ENCODE measurements at regions not wholly inside any gene's neighbourhood (a gene's known extent, or its start where the extent isn't known, plus 50 kb on each side); places are given as distances from the start of the nearest gene placed in this dataset.

DNA sequence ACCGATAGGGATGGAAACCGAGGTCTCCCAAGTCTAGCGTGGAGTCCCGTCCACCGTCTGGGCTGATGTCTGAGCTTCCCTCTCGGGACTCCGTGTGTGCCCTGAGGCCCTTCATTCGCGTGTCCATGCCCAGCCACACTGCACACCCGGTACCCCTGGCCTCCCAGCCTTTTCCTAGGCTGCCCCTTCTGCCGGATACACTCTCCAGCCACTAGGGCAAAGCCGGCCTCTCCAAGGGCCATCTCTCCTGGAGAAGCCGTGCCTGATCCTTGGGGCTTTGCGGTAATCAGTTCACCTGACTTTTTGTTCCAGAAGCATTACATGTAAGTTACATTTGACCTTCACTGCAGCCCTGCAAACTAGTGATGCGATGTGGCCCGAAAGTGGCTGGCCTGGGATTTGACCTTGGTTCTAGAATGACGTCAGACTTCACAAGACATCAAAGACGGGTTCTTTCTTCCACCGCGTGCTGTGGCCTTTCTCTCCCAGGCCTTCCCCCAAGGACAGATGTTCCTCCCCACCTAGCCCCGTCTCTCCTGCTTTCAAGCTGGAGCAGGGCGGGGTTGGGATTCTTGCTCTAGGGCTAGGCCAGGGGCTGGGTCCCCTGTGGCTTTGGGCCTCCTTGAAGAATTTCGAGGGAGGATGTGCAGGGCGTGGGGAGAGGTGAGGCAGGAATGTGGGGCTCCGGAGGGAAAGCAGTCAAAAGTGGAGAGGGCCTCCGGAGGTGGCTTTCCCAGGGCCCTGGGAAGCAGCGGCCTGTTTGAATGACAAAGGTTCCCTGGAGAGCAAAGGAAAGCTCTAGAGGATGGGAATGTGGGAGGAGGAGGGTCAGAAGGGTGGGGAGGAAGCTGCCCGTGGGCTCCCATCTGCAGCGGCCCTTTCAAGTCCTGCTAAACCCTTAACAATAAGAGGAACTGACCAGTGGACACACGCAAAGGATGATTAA lies 49.7 kb upstream of the SLC2A1 start (continued):
- no peak for TF ChIP-seq ZFP1 (CRISPR knock-in tag; IDR thresholded peaks at IDR 0.05)
- no peak for TF ChIP-seq MEIS2 (CRISPR knock-in tag; IDR thresholded peaks at IDR 0.05)
- TF ChIP-seq ZNF879 (CRISPR knock-in tag; IDR thresholded peaks at IDR 0.05): no peak
- TF ChIP-seq, protein P1, sequence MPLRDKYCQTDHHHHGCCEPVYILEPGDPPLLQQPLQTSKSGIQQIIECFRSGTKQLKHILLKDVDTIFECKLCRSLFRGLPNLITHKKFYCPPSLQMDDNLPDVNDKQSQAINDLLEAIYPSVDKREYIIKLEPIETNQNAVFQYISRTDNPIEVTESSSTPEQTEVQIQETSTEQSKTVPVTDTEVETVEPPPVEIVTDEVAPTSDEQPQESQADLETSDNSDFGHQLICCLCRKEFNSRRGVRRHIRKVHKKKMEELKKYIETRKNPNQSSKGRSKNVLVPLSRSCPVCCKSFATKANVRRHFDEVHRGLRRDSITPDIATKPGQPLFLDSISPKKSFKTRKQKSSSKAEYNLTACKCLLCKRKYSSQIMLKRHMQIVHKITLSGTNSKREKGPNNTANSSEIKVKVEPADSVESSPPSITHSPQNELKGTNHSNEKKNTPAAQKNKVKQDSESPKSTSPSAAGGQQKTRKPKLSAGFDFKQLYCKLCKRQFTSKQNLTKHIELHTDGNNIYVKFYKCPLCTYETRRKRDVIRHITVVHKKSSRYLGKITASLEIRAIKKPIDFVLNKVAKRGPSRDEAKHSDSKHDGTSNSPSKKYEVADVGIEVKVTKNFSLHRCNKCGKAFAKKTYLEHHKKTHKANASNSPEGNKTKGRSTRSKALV (CRISPR knock-in tag; IDR thresholded peaks at IDR 0.05): no peak
- no peak for TF ChIP-seq ZNF30 (CRISPR knock-in tag; IDR thresholded peaks at IDR 0.05)
- TF ChIP-seq PITX1 (CRISPR knock-in tag; IDR thresholded peaks at IDR 0.05): no peak
- no peak for TF ChIP-seq CENPT (CRISPR knock-in tag; IDR thresholded peaks at IDR 0.05; ENCODE audit: low read depth)
- TF ChIP-seq HOXA5 (CRISPR knock-in tag; IDR thresholded peaks at IDR 0.05): no peak
- TF ChIP-seq MLLT10 (CRISPR knock-in tag; IDR thresholded peaks at IDR 0.05): no peak
- TF ChIP-seq, protein P2, sequence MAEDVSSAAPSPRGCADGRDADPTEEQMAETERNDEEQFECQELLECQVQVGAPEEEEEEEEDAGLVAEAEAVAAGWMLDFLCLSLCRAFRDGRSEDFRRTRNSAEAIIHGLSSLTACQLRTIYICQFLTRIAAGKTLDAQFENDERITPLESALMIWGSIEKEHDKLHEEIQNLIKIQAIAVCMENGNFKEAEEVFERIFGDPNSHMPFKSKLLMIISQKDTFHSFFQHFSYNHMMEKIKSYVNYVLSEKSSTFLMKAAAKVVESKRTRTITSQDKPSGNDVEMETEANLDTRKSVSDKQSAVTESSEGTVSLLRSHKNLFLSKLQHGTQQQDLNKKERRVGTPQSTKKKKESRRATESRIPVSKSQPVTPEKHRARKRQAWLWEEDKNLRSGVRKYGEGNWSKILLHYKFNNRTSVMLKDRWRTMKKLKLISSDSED (CRISPR knock-in tag; IDR thresholded peaks at IDR 0.05): no peak
- no peak for TF ChIP-seq WIZ (CRISPR knock-in tag; IDR thresholded peaks at IDR 0.05)
- no peak for TF ChIP-seq ZNF572 (CRISPR knock-in tag; IDR thresholded peaks at IDR 0.05)
- 0 out of 2 replicates have a peak, but pooled peaks have one; percentile 18 for TF ChIP-seq ZNF652 (CRISPR knock-in tag; IDR thresholded peaks at IDR 0.05; ENCODE audit: borderline replicate concordance, low read depth)
- no peak for TF ChIP-seq BRD4 (CRISPR knock-in tag; IDR thresholded peaks at IDR 0.05)
- TF ChIP-seq, protein P3, sequence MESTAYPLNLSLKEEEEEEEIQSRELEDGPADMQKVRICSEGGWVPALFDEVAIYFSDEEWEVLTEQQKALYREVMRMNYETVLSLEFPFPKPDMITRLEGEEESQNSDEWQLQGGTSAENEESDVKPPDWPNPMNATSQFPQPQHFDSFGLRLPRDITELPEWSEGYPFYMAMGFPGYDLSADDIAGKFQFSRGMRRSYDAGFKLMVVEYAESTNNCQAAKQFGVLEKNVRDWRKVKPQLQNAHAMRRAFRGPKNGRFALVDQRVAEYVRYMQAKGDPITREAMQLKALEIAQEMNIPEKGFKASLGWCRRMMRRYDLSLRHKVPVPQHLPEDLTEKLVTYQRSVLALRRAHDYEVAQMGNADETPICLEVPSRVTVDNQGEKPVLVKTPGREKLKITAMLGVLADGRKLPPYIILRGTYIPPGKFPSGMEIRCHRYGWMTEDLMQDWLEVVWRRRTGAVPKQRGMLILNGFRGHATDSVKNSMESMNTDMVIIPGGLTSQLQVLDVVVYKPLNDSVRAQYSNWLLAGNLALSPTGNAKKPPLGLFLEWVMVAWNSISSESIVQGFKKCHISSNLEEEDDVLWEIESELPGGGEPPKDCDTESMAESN (CRISPR knock-in tag; conservative IDR thresholded peaks at IDR 0.05): no peak
- no peak for TF ChIP-seq MBD4 (IDR thresholded peaks at IDR 0.05; ENCODE audit: borderline replicate concordance, low read length)
- TF ChIP-seq ETV6 (CRISPR knock-in tag; conservative IDR thresholded peaks at IDR 0.05): no peak
- TF ChIP-seq, protein P4, sequence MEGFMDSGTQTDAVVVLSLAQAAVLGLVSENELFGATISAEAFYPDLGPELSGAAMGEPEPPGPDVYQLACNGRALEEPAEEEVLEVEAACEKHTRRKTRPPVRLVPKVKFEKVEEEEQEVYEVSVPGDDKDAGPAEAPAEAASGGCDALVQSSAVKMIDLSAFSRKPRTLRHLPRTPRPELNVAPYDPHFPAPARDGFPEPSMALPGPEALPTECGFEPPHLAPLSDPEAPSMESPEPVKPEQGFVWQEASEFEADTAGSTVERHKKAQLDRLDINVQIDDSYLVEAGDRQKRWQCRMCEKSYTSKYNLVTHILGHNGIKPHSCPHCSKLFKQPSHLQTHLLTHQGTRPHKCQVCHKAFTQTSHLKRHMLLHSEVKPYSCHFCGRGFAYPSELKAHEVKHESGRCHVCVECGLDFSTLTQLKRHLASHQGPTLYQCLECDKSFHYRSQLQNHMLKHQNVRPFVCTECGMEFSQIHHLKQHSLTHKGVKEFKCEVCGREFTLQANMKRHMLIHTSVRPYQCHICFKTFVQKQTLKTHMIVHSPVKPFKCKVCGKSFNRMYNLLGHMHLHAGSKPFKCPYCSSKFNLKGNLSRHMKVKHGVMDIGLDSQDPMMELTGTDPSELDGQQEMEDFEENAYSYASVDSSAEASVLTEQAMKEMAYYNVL (CRISPR knock-in tag; IDR thresholded peaks at IDR 0.05; ENCODE audit: borderline replicate concordance): no peak
- no peak for TF ChIP-seq ZSCAN20 (CRISPR knock-in tag; IDR thresholded peaks at IDR 0.05; ENCODE audit: borderline replicate concordance)
- TF ChIP-seq RBAK (CRISPR knock-in tag; IDR thresholded peaks at IDR 0.05): no peak
- no peak for TF ChIP-seq PCBP1 (IDR thresholded peaks at IDR 0.05; ENCODE audit: borderline replicate concordance, low read depth, low read length)
- no peak for TF ChIP-seq JDP2 (CRISPR knock-in tag; IDR thresholded peaks at IDR 0.05; ENCODE audit: borderline replicate concordance)
- no peak for TF ChIP-seq POLR2AphosphoS2 (IDR thresholded peaks at IDR 0.05; ENCODE audit: low read depth, low read length)
- peak in 1 of 2 experiments; percentile 78; a peak in 2 of 4 replicates for TF ChIP-seq KLF16 (CRISPR knock-in tag; IDR thresholded peaks at IDR 0.05)

Measured in HepG2 (cell line).